Neutrophil (primary cell): ENCODE measurements at regions not wholly inside any gene's neighbourhood (a gene's known extent, or its start where the extent isn't known, plus 50 kb on each side); places are given as distances from the start of the nearest gene placed in this dataset.

Experiments
- H3K27ac ChIP-seq: fragments of 200-600 bp; sonication (generic); 2 replicates; pipeline ENCODE4 v1.5.1; 2016; ENCODE audit warnings: mild to moderate bottlenecking, moderate library complexity
- H3K27me3 ChIP-seq: fragments of 200-600 bp; sonication (generic); 2 replicates; pipeline ENCODE4 v1.6.0; 2016; ENCODE audit warnings: mild to moderate bottlenecking
- H3K36me3 ChIP-seq: fragments of 200-600 bp; sonication (generic); 2 replicates; pipeline ENCODE4 v1.5.1; 2017
- H3K4me1 ChIP-seq, 2 experiments: fragments of 200-600 bp in 1 of 2; sonication (generic) in 1 of 2; 1 replicate in 1 of 2; 2 replicates in 1 of 2; pipeline versions ENCODE4 v1.5.1 to v1.6.1; 2013 to 2016; ENCODE audit warnings: low read depth in 1 of 2, low read length in 1 of 2, mild to moderate bottlenecking in 1 of 2, moderate library complexity in 1 of 2; ENCODE audit not compliant: control insufficient read depth in 1 of 2, insufficient read depth in 1 of 2
- H3K4me3 ChIP-seq, 2 experiments: fragments of 200-600 bp in 1 of 2; sonication (generic) in 1 of 2; 1 replicate in 1 of 2; 2 replicates in 1 of 2; pipeline ENCODE4 v1.5.1; 2013 to 2016; ENCODE audit warnings: low read depth in 1 of 2, low read length in 1 of 2, mild to moderate bottlenecking in 1 of 2, moderate library complexity in 1 of 2
- H3K9me3 ChIP-seq: fragments of 200-600 bp; sonication (generic); 2 replicates; pipeline ENCODE4 v1.5.1; 2016
- CTCF ChIP-seq: fragments of 200-600 bp; sonication (generic); IDR thresholded peaks from 2 replicates; pipeline ENCODE4 v1.5.1; 2016; ENCODE audit warnings: antibody characterized with exemption

- no peak for TF ChIP-seq CTCF
- H3K4me3 ChIP-seq, result no peak overlapping the region
- H3K4me1 ChIP-seq, result no peaks in the 10 kb centered on the region
- H3K27ac ChIP-seq, result no peak overlapping the region
- H3K27me3 ChIP-seq, result no peaks in the 10 kb centered on the region
- no peaks in the 10 kb centered on the region for H3K36me3 ChIP-seq
- no peaks in the 10 kb centered on the region for H3K9me3 ChIP-seq
Observed at GRCh38 chr1:4975856-4976255, 321.4 kb downstream of the AJAP1 start.

- H3K4me1 ChIP-seq, result no peaks in the 10 kb centered on the region
- no peaks in the 10 kb centered on the region for H3K36me3 ChIP-seq
- H3K9me3 ChIP-seq, result no peaks in the 10 kb centered on the region
- H3K27me3 ChIP-seq, result no peaks in the 10 kb centered on the region
- TF ChIP-seq CTCF, result no peak
- no peak overlapping the region for H3K27ac ChIP-seq
- H3K4me3 ChIP-seq, result no peak overlapping the region
Observed at GRCh38 chr1:4974981-4975685, 320.7 kb downstream of the AJAP1 start.

GRCh38 chr1:4973341-4973740 lies 318.9 kb downstream of the AJAP1 start:
- Histone ChIP-seq H3K27ac (no peak overlapping the region), H3K36me3 (no peaks in the 10 kb centered on the region), H3K27me3 (no peaks in the 10 kb centered on the region), H3K4me1 (no peaks in the 10 kb centered on the region), H3K9me3 (no peaks in the 10 kb centered on the region), H3K4me3 (no peak overlapping the region)
- no peak for TF ChIP-seq CTCF

GRCh38 chr1:4972761-4973320 lies 318.4 kb downstream of the AJAP1 start:
- TF ChIP-seq CTCF, result no peak
- no peaks in the 10 kb centered on the region for H3K27me3 ChIP-seq
- no peaks in the 10 kb centered on the region for H3K4me1 ChIP-seq
- H3K27ac ChIP-seq, result no peak overlapping the region
- H3K9me3 ChIP-seq, result no peaks in the 10 kb centered on the region
- no peak overlapping the region for H3K4me3 ChIP-seq
- no peaks in the 10 kb centered on the region for H3K36me3 ChIP-seq

- Histone ChIP-seq H3K4me3 (no peak overlapping the region), H3K27ac (no peak overlapping the region)
- no peak for TF ChIP-seq CTCF
Observed at GRCh38 chr1:4971666-4972065, 317.3 kb downstream of the AJAP1 start.

More at GRCh38 chr1:4971666-4972065, 317.3 kb downstream of the AJAP1 start:
- Histone ChIP-seq H3K36me3 (no peaks in the 10 kb centered on the region), H3K27me3 (no peaks in the 10 kb centered on the region), H3K4me1 (no peaks in the 10 kb centered on the region), H3K9me3 (no peaks in the 10 kb centered on the region)
